Esophagus squamous epithelium (tissue), 5 donors: ENCODE measurements at regions not wholly inside any gene's neighbourhood (a gene's known extent, or its start where the extent isn't known, plus 50 kb on each side); places are given as distances from the start of the nearest gene placed in this dataset.

Experiments
- DNase-seq: peaks from one replicate; lab custom pipeline; 2025; lab: John Stamatoyannopoulos, UW
- H3K27ac ChIP-seq, 4 donors: fragments of 200-600 bp; sonication (generic); one replicate each; pipeline ENCODE4 v1.5.1; 2016 to 2019; ENCODE audit warnings: mild to moderate bottlenecking in 1 of 4
- H3K27me3 ChIP-seq, 4 donors: fragments of 200-600 bp; sonication (generic); 1 replicate in 3 of 4; 2 replicates in 1 of 4; pipeline versions ENCODE4 v1.5.1 to v1.6.0; 2017 to 2021; ENCODE audit warnings: antibody characterized with exemption in 1 of 4
- H3K36me3 ChIP-seq, 3 donors: fragments of 200-600 bp; sonication (generic); one replicate each; pipeline ENCODE4 v1.5.1; 2016 to 2019
- H3K4me1 ChIP-seq, 3 donors: fragments of 200-600 bp; sonication (generic); one replicate each; pipeline ENCODE4 v1.5.1; 2017 to 2019
- H3K4me3 ChIP-seq, 4 donors: fragments of 200-600 bp; sonication (generic); 1 replicate in 3 of 4; 2 replicates in 1 of 4; pipeline ENCODE4 v1.5.1; 2016 to 2019; ENCODE audit warnings: mild to moderate bottlenecking in 2 of 4, moderate library complexity in 1 of 4
- H3K9me3 ChIP-seq, 3 donors: fragments of 200-600 bp; sonication (generic); one replicate each; pipeline ENCODE4 v1.5.1; 2016 to 2019
- CTCF ChIP-seq, 6 experiments: fragments of 450-650 bp in 4 of 6; fragments of 200-600 bp in 2 of 6; sonication (generic) in 2 of 6; IDR thresholded peaks; one replicate each; pipeline ENCODE4 v1.5.1; 2016 to 2019; ENCODE audit warnings: antibody characterized with exemption in 6 of 6, mild to moderate bottlenecking in 4 of 6, moderate library complexity in 4 of 6
- POLR2A ChIP-seq, 4 donors: fragments of 450-650 bp; IDR thresholded peaks; one replicate each; pipeline ENCODE4 v1.6.1; 2017; ENCODE audit warnings: antibody characterized with exemption in 4 of 4, mild to moderate bottlenecking in 4 of 4, moderate library complexity in 3 of 4
- WGBS, 2 donors: methylation state at CpG; one replicate each; pipeline ENCODE4 v1.1.5; 2018; 5-methylcytosine and 5-hydroxymethylcytosine counted together
- intact Hi-C: fragments of 100-400 bp; cut with DNase I; formaldehyde crosslinking; loops from one replicate; pipeline ENCODE4 v1.15.0; 2022
- donor health status: DM: yes; HTN: yes; CAD: no.

- no peak for DNase-seq
- intact Hi-C loops = no loop called here
- Histone ChIP-seq H3K27ac (no peak overlapping the region), H3K36me3 (no peaks in the 10 kb centered on the region), H3K9me3 (peaks cover 0 to 5% (median 0%) of the 10 kb centered on the region in 3 donors), H3K27me3 (no peaks in the 10 kb centered on the region), H3K4me3 (no peak overlapping the region), H3K4me1 (peaks cover 0 to 18% (median 7%) of the 10 kb centered on the region in 3 donors)
- 78 to 89% methylated on average over 6 of the region's 6 CpGs for WGBS, 2 donors
- no peak for TF ChIP-seq CTCF (IDR thresholded peaks at IDR 0.05)
- TF ChIP-seq POLR2A (IDR thresholded peaks at IDR 0.05) = no peak
Measured at GRCh38 chr14:89743828-89744227, 210.7 kb downstream of the EFCAB11 start.

- Histone ChIP-seq H3K27me3 (no peaks in the 10 kb centered on the region), H3K27ac (peak overlapping the region in 2 of 4 donors; percentile 36 to 64), H3K4me1 (peaks cover 0 to 23% (median 7%) of the 10 kb centered on the region in 3 donors), H3K9me3 (peaks cover 0 to 5% (median 0%) of the 10 kb centered on the region in 3 donors), H3K36me3 (no peaks in the 10 kb centered on the region), H3K4me3 (no peak overlapping the region)
- intact Hi-C loops = no loop called here
- WGBS, 2 donors = 36 to 56% methylated on average over 3 of the region's 3 CpGs
- TF ChIP-seq CTCF (IDR thresholded peaks at IDR 0.05) (no peak), POLR2A (IDR thresholded peaks at IDR 0.05) (no peak)
- no peak for DNase-seq
Measured at GRCh38 chr14:89740241-89740640, 214.3 kb downstream of the EFCAB11 start.

- TF ChIP-seq CTCF (IDR thresholded peaks at IDR 0.05) = no peak
- TF ChIP-seq POLR2A (IDR thresholded peaks at IDR 0.05) = no peak
- Histone ChIP-seq H3K27ac (no peak overlapping the region), H3K27me3 (no peaks in the 10 kb centered on the region), H3K4me1 (peaks cover 0 to 23% (median 7%) of the 10 kb centered on the region in 3 donors), H3K4me3 (no peak overlapping the region), H3K9me3 (no peaks in the 10 kb centered on the region), H3K36me3 (no peaks in the 10 kb centered on the region)
- 38 to 55% methylated on average over 4 of the region's 4 CpGs for WGBS, 2 donors
- DNase-seq = no peak
- intact Hi-C loops = no loop called here
Measured at GRCh38 chr14:89736881-89737280, 217.6 kb downstream of the EFCAB11 start.

GRCh38 chr14:89731396-89731933 is 223.1 kb downstream of the EFCAB11 start:
- Histone ChIP-seq H3K9me3 (no peaks in the 10 kb centered on the region), H3K4me1 (no peaks in the 10 kb centered on the region), H3K4me3 (no peak overlapping the region), H3K27ac (no peak overlapping the region), H3K36me3 (no peaks in the 10 kb centered on the region), H3K27me3 (no peaks in the 10 kb centered on the region)
- WGBS, 2 donors = 81 to 89% methylated on average over 6 of the region's 6 CpGs
- TF ChIP-seq CTCF (IDR thresholded peaks at IDR 0.05) = no peak
- TF ChIP-seq POLR2A (IDR thresholded peaks at IDR 0.05) = no peak
- DNase-seq = no peak
- intact Hi-C loops = no loop called here

GRCh38 chr14:89730687-89731086 is 223.8 kb downstream of the EFCAB11 start:
- 73 to 74% methylated on average over 5 of the region's 5 CpGs for WGBS, 2 donors
- no peak for DNase-seq

More at GRCh38 chr14:89730687-89731086, 223.8 kb downstream of the EFCAB11 start:
- no peaks in the 10 kb centered on the region for H3K36me3 ChIP-seq
- TF ChIP-seq CTCF (IDR thresholded peaks at IDR 0.05) (no peak), POLR2A (IDR thresholded peaks at IDR 0.05) (no peak)
- H3K9me3 ChIP-seq = no peaks in the 10 kb centered on the region
- no peak overlapping the region for H3K27ac ChIP-seq
- no peaks in the 10 kb centered on the region for H3K4me1 ChIP-seq
- H3K27me3 ChIP-seq = no peaks in the 10 kb centered on the region
- intact Hi-C loops = no loop called here
- no peak overlapping the region for H3K4me3 ChIP-seq
